NCI-H345 (cell line): ENCODE measurements at regions not wholly inside any gene's neighbourhood (a gene's known extent, or its start where the extent isn't known, plus 50 kb on each side); places are given as distances from the start of the nearest gene placed in this dataset.

ENCODE experiments used
- DNase-seq: peaks from one replicate; lab custom pipeline; 2025; lab: John Stamatoyannopoulos, UW

DNA sequence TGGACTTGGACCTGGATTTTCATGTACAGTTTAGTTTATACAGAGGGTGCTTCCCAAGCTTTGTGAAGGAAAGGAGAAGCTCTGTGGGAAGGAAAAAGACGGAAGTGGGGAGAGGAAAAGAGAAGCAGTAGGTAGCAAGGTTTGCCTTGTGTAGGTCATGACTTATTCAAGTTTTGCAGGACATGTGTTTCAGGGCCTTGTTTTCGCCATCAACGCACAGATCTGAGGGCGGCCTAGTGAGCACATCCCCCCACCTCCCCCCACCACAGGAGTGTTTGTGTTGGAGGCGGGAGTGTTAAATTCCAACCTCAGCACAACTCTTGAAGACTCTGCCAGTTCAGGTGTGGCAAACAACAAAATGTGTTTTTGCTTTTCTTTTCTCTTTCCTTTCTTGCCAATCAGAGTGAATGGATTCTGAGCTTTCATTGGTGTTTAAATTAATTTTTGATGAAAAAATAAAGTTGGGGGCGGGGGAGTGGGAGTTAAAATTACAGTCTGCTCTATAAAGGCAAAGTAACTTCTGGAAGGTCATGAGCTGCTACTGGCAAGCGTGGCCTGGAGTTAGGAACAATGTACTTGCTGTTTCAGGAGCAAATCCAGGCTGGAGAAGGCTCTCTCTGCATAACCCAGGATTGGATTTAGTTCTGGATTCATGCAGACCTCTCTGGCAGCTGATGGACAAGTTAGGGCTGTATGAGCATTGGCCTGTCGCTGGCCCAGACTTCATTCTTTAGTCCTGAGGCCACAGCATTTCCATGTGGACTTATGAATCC, 338.5 kb downstream of the CD83 start:
- no peak for DNase-seq

DNA sequence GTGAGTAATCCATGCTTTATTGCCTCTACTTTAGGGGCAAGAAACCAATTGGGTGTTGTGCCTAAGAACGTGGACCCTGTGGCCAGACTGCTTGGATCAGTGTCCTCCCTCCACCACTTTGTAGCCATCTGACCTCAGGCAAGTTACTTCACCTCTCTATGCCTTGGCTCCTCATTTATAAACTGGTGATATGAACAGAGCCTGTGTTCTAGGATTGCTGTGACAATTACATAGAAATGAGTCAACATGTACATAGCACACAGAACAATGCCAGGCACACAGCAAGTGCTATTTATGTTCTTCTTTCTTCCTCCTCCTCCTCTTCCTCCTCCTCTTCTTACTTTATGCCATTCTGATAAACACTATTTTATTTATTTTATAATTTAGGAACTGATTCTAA, 339.4 kb downstream of the CD83 start:
- DNase-seq: no peak

DNA sequence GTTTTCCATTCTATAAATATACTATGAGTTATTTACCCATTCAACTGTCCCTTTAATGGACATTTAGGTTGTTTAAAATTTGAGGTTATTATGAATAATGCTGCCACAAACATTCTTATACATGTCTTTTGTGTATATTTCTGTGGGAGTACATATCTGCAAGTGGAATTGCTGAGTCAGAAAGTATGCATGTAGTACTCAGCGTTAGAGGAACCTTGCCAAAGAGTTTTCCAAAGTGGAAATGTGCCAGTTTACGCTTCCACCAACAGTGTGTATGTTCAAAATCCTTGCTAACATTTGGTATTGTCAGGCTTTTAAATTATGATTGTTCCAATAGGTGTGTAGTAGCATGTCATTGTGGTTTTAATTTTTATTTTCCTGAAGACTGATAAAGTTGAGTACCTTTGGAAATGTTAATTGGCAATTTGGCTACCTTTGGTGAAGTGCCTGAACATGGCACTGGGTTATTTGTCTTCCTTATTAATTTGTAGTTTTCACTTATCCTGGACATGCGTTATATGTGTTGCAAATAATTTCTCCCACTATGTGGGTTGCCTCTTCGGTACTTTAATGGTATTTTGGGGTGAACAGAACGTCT, 341.2 kb downstream of the CD83 start:
- no peak for DNase-seq

GRCh38 chr6:14459315-14459714, 341.7 kb downstream of the CD83 start:
- no peak for DNase-seq

GRCh38 chr6:14460556-14460955, 343.0 kb downstream of the CD83 start:
- DNase-seq: no peak

DNA sequence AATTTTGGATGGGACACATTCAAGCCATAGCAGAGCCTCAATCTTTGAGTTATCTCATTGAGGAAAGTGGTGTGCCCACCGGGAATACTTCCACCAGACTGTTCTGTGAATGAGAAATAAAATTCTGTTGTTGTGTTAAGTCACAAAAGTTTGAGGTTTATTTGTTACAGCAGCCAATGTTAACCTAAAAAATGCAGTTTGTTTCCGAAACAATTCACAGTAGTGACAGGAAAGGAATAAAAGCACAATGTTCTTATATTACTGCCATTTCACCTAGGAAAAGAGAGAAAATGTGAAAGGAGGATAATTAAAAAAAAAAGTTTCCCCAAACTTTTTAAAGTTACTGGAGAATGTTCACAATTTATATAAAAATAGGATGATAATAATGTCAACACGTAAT, 344.6 kb downstream of the CD83 start:
- DNase-seq: no peak

DNA sequence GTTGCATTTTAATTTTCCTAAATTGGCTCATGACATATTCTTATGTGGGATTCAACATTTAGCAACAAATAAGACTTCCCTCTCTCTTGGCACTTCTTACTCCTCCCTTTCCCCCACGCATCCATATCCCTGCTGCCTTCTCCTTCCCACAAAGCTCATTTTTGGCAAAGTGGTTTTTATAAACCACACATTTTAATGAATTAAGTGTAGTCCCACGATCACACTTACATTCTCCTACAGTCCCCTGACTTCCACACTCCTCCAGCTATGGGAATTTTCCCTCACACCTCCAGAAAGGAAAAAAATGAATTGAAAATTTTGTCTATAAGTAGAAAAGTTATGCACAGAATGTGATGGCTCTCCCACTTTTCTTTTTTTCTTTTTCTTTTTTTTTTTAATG, 345.0 kb downstream of the CD83 start:
- DNase-seq: no peak

DNA sequence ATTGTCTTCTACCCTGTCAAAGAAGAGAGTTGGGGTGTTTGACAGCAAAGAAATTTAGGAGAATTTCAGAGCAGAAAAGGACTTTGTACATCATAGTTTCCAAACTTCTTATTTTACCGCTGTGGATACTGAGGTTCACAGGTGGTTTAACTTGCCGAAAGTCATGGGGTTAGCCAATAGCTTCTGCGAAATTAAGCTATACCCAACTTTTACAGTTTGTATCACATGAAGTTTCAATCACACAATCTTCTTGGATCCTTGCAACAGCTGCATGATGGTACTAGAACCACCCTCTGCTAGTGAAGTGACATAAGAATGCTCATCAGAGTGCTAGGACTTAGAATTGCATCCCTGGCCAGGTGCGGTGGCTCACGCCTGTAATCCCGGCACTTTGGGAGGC, 345.5 kb downstream of the CD83 start:
- no peak for DNase-seq

GRCh38 chr6:14464055-14464454, 346.5 kb downstream of the CD83 start:
- DNase-seq: no peak

GRCh38 chr6:14464716-14465115, 347.1 kb downstream of the CD83 start:
- DNase-seq: no peak

GRCh38 chr6:14466278-14466677, 348.7 kb downstream of the CD83 start:
- no peak for DNase-seq

DNA sequence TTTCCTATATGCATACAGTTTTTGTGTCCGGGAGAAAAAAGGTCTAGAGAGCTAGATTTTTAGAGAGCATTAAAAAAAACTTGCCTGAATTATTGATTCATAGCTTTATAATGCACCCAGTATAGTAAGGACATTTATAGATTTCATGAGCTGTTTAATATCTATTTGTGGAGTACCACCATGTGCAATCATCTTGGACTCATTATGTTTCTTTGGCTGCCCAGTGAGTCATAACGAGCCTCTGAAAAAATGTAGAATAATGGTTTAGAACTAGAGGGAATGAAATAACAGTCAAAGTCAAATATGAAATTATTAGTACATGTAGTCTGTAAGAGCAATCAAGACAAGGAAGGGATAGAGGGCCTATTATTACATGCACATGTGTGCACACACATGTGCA, 350.0 kb downstream of the CD83 start:
- no peak for DNase-seq

GRCh38 chr6:14468647-14469321, 351.2 kb downstream of the CD83 start:
- no peak for DNase-seq

GRCh38 chr6:14470101-14470500, 352.5 kb downstream of the CD83 start:
- DNase-seq: no peak

DNA sequence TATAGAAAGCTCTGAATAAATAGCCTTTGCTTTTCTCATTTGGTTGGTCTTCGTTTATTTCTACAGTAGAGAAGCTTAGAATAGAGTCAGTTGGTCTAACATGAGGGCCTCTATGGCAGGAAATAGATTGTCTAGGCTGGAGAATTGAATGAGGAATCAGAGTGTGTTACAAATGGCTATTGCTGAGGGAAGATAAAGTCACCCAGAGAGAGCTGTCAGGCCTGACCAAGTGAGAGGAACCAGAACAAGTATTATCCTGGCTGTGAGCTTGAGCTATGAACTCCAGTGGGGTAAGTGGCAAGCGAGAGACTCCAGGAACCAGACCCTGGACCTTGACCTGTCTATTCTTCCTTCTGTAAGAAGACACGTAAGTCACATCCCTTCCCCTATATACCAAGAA, 353.1 kb downstream of the CD83 start:
- DNase-seq: no peak

DNA sequence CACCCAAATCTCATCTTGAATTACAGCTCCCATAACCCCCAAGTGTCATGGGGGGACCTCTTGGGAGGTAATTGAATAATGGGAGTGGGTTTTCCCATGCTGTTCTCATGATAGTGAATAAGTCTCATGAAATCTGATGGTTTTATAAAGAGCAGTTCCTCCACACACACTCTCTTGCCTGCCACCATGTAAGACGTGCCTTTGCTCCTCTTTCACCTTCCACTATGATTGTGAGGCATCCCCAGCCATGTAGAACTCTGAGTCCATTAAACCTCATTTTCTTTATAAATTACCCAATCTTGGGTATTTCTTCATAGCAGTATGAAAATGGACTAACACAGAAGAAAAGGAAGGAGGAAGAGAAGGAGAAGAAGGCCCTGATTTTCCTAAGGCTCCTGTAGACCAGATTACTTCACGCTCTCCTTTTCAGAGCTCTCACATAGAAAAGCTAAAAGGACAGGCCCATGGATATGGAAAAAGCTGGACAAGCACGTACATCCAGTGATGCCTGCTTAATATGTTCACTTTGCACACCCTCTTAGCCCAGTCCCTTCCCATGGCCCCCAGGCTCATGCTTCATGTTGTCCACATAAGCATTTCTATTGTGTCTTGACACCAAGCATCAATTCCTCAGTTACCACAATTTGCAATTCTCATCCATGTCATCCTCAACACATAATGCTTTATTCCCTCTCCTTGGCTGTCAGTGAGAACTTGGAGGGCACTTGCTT, 354.8 kb downstream of the CD83 start:
- DNase-seq: no peak

GRCh38 chr6:14472986-14473337, 355.4 kb downstream of the CD83 start:
- no peak for DNase-seq

DNA sequence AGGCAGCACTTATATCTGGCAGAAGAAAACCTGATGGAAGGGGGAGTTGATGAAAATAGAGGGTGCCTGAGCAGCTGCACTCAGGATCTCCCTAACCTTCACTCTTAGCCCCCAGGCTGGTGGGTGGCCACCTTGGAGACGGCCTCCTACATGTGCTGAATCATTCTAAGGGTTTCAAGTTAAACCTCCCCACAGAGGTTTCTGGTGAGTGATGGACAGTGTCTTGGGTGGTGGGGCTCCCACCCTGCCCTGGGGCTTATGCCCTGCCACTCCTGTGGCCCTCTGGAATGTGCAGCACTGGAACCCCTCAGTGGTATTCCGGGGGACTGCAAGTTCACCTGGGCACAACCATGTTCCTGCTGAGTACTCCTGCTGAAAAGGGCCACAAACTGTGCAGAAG, 357.2 kb downstream of the CD83 start:
- DNase-seq: no peak

GRCh38 chr6:14475306-14475705, 357.7 kb downstream of the CD83 start:
- no peak for DNase-seq

- no peak for DNase-seq
Observed at GRCh38 chr6:14476793-14477531, 359.4 kb downstream of the CD83 start.

GRCh38 chr6:14477559-14477958, 360.0 kb downstream of the CD83 start:
- no peak for DNase-seq
